ENCODE measurements at regions not wholly inside any gene's neighbourhood (a gene's known extent, or its start where the extent isn't known, plus 50 kb on each side); places are given as distances from the start of the nearest gene placed in this dataset.

DNA sequence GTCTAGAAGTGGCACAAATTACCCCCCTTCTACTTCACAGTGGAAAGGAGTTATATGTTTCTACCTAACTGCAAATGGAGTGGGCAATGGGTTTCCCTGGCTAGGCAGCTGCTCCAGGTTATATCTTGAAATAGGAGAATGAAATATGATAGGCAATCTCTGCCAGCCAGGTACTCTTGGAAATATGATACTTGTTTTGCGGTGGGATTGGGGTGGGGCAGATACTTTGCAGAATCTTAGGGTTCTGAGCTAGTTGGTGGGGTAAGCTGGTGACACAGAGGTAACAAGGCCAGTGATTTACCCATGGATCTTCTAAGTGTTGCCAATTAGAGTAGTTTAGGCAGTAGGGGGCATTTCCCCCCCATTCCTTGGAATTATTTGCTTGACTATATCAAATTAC lies 140.1 kb downstream of the ATP23 start:
- no peak for DNase-seq
- Histone ChIP-seq H3K36me3 (replicated peaks in 1 of 2; ENCODE audit: control insufficient read depth in 1 of 2, insufficient read depth in 2 of 2, low read length in 2 of 2) (no peaks in the 10 kb centered on the region), H3K4me1 (ENCODE audit: control insufficient read depth in 1 of 2, insufficient read depth in 2 of 2, low read length in 2 of 2) (no peaks in the 10 kb centered on the region), H3K4me3 (replicated peaks in 1 of 3; ENCODE audit: low read depth in 2 of 3, low read length in 3 of 3) (no peak overlapping the region), H3K27me3 (ENCODE audit: control insufficient read depth in 2 of 2, insufficient read depth in 2 of 2, low read length in 2 of 2) (no peaks in the 10 kb centered on the region), H3K27ac (ENCODE audit: low read depth in 1 of 2, low read length in 2 of 2) (no peak overlapping the region), H3K79me2 (ENCODE audit: insufficient read depth, low read length) (no peaks in the 10 kb centered on the region), H4K20me1 (ENCODE audit: insufficient read depth, low read length) (no peaks in the 10 kb centered on the region), H3K9me3 (replicated peaks in 1 of 2; ENCODE audit: control insufficient read depth in 1 of 2, insufficient read depth in 1 of 2, low read length in 2 of 2) (no peaks in the 10 kb centered on the region), H3K4me2 (replicated peaks; ENCODE audit: extremely low read depth, low read length, poor library complexity, severe bottlenecking) (no peak overlapping the region), H2AFZ (ENCODE audit: insufficient read depth, low read depth, low read length, poor library complexity, severe bottlenecking) (no peak overlapping the region), H3K9ac (ENCODE audit: insufficient read depth, low read length, poor library complexity, severe bottlenecking) (no peak overlapping the region)
- peaks cover 0 to 1% (median 1%) of the 10 kb centered on the region in 3 donors for H3K27me3 Mint-ChIP-seq (ENCODE audit: low read depth in 3 of 3)
- no peak overlapping the region for H3K4me3 Mint-ChIP-seq
- intact Hi-C loops (cut with micrococcal nuclease), result no loop called here
- H3K4me1 Mint-ChIP-seq, result no peaks in the 10 kb centered on the region
- no CpG with 5 or more reads among the region's 1 CpG for WGBS (ENCODE audit: insufficient coverage)
- no peaks in the 10 kb centered on the region for H3K36me3 Mint-ChIP-seq
- H3K27ac Mint-ChIP-seq, result no peak overlapping the region
- H3K9me3 Mint-ChIP-seq, result peaks cover 0 to 7% (median 2%) of the 10 kb centered on the region in 7 donors
- no peak for TF ChIP-seq CTCF (IDR thresholded peaks at IDR 0.05)

GRCh38 chr12:58082996-58083395 lies 141.6 kb downstream of the ATP23 start:
- H3K4me1 ChIP-seq (ENCODE audit: control insufficient read depth in 1 of 2, insufficient read depth in 2 of 2, low read length in 2 of 2), result no peaks in the 10 kb centered on the region
- no peaks in the 10 kb centered on the region for H3K36me3 ChIP-seq (replicated peaks in 1 of 2; ENCODE audit: control insufficient read depth in 1 of 2, insufficient read depth in 2 of 2, low read length in 2 of 2)
- H3K27ac Mint-ChIP-seq, result no peak overlapping the region
- H3K27me3 Mint-ChIP-seq (ENCODE audit: low read depth in 3 of 3), result peaks cover 0 to 1% (median 1%) of the 10 kb centered on the region in 3 donors
- peaks cover 0 to 6% (median 3%) of the 10 kb centered on the region in 7 donors for H3K9me3 Mint-ChIP-seq
- H3K9me3 ChIP-seq (replicated peaks in 1 of 2; ENCODE audit: control insufficient read depth in 1 of 2, insufficient read depth in 1 of 2, low read length in 2 of 2), result no peaks in the 10 kb centered on the region
- H2AFZ ChIP-seq (ENCODE audit: insufficient read depth, low read depth, low read length, poor library complexity, severe bottlenecking), result no peak overlapping the region
- H3K79me2 ChIP-seq (ENCODE audit: insufficient read depth, low read length), result no peaks in the 10 kb centered on the region
- H3K9ac ChIP-seq (ENCODE audit: insufficient read depth, low read length, poor library complexity, severe bottlenecking), result no peak overlapping the region
- no peaks in the 10 kb centered on the region for H3K4me1 Mint-ChIP-seq
- no peak for DNase-seq
- H3K27ac ChIP-seq (ENCODE audit: low read depth in 1 of 2, low read length in 2 of 2), result no peak overlapping the region
- no peak for TF ChIP-seq CTCF (IDR thresholded peaks at IDR 0.05)
- H3K27me3 ChIP-seq (ENCODE audit: control insufficient read depth in 2 of 2, insufficient read depth in 2 of 2, low read length in 2 of 2), result no peaks in the 10 kb centered on the region
- H3K36me3 Mint-ChIP-seq, result no peaks in the 10 kb centered on the region
- H3K4me3 ChIP-seq (replicated peaks in 1 of 3; ENCODE audit: low read depth in 2 of 3, low read length in 3 of 3), result no peak overlapping the region
- H3K4me3 Mint-ChIP-seq, result no peak overlapping the region
- no peak overlapping the region for H3K4me2 ChIP-seq (replicated peaks; ENCODE audit: extremely low read depth, low read length, poor library complexity, severe bottlenecking)
- 92% methylated on average over 2 of the region's 2 CpGs for WGBS (ENCODE audit: insufficient coverage)
- intact Hi-C loops (cut with micrococcal nuclease), result no loop called here
- no peaks in the 10 kb centered on the region for H4K20me1 ChIP-seq (ENCODE audit: insufficient read depth, low read length)

All from CD14-positive monocyte (primary cell).